ENCODE measurements at regions not wholly inside any gene's neighbourhood (a gene's known extent, or its start where the extent isn't known, plus 50 kb on each side); places are given as distances from the start of the nearest gene placed in this dataset.

DNA sequence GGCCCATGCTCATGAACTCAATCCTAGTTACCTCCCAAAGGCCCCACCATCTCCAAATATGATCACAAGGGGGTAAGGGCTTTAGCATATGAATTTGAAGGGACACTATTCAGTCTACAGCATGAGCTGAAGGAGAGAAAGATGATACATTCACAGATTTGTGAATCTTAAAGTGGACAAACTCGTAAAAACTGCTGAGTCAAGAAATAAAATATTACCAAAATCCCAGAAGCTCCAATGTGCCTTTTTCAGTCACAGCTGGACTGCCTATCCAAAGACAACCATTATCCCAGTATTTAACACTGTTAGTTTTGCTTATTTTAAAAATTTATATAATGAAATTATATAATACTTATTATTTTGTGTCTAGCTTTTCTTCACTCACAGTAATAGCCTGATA, 109.0 kb downstream of the CXXC4 start:
- TF ChIP-seq, protein P1, sequence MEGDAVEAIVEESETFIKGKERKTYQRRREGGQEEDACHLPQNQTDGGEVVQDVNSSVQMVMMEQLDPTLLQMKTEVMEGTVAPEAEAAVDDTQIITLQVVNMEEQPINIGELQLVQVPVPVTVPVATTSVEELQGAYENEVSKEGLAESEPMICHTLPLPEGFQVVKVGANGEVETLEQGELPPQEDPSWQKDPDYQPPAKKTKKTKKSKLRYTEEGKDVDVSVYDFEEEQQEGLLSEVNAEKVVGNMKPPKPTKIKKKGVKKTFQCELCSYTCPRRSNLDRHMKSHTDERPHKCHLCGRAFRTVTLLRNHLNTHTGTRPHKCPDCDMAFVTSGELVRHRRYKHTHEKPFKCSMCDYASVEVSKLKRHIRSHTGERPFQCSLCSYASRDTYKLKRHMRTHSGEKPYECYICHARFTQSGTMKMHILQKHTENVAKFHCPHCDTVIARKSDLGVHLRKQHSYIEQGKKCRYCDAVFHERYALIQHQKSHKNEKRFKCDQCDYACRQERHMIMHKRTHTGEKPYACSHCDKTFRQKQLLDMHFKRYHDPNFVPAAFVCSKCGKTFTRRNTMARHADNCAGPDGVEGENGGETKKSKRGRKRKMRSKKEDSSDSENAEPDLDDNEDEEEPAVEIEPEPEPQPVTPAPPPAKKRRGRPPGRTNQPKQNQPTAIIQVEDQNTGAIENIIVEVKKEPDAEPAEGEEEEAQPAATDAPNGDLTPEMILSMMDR (IDR thresholded peaks at IDR 0.05), result no peak
- TF ChIP-seq ZFX (IDR thresholded peaks at IDR 0.05; ENCODE audit: borderline replicate concordance), result no peak
